WTC11 (cell line): ENCODE measurements at regions not wholly inside any gene's neighbourhood (a gene's known extent, or its start where the extent isn't known, plus 50 kb on each side); places are given as distances from the start of the nearest gene placed in this dataset.

Experiments used
- ATAC-seq: fragments of 200-7000 bp; cut with Tn5 transposase; 2 replicates; pipeline ENCODE4 v1.10.0; 2021; ENCODE audit warnings: mild to moderate bottlenecking, moderate library complexity
- CTCF ChIA-PET: fragments of 300-600 bp; sonication (Branson Sonifier 250); formaldehyde crosslinking; loops from one replicate; lab custom pipeline; 2021; ENCODE audit warnings: antibody characterized with exemption; lab: Charles Lee
- POLR2A ChIA-PET: fragments of 350-600 bp; sonication (Branson Sonifier 250); formaldehyde crosslinking; loops from one replicate; lab custom pipeline; 2021; ENCODE audit warnings: antibody characterized with exemption; lab: Charles Lee
- DNase-seq: peaks from one replicate; pipeline ENCODE4 v3.0.0; 2021; ENCODE audit warnings: low spot score
- H3K27ac Mint-ChIP-seq: 2 replicates; pipeline ENCODE4 v1.8.0; 2021; ENCODE audit warnings: mixed read lengths
- H3K27me3 Mint-ChIP-seq: 2 replicates; pipeline ENCODE4 v1.8.0; 2021; ENCODE audit warnings: low read depth, mild to moderate bottlenecking, moderate library complexity, mixed read lengths
- H3K36me3 Mint-ChIP-seq: 2 replicates; pipeline ENCODE4 v1.8.0; 2021; ENCODE audit warnings: mixed read lengths
- H3K4me1 Mint-ChIP-seq: 2 replicates; pipeline ENCODE4 v1.8.0; 2022; ENCODE audit warnings: mixed read lengths
- H3K4me3 Mint-ChIP-seq: 2 replicates; pipeline ENCODE4 v1.8.0; 2021; ENCODE audit warnings: mild to moderate bottlenecking, moderate library complexity, mixed read lengths
- H3K9me3 Mint-ChIP-seq: 2 replicates; pipeline ENCODE4 v1.8.0; 2021; ENCODE audit warnings: mixed read lengths
- AFF4 ChIP-seq: sonication (generic); formaldehyde crosslinking; IDR thresholded peaks from 2 replicates; pipeline ENCODE4 v1.8.1; 2023; ENCODE audit warnings: mild to moderate bottlenecking, missing genetic modification reagents, borderline replicate concordance
- CREB1 ChIP-seq: sonication (generic); formaldehyde crosslinking; IDR thresholded peaks from 2 replicates; pipeline ENCODE4 v1.8.0; 2023; ENCODE audit warnings: mild to moderate bottlenecking, missing genetic modification reagents
- CTCF ChIP-seq: fragments of 200-600 bp; IDR thresholded peaks from 2 replicates; pipeline ENCODE4 v1.8.0; 2022; ENCODE audit warnings: antibody characterized with exemption
- E2F4 ChIP-seq: sonication (generic); formaldehyde crosslinking; IDR thresholded peaks from 2 replicates; pipeline ENCODE4 v1.8.1; 2022; ENCODE audit warnings: low read depth, mild to moderate bottlenecking, moderate library complexity, missing genetic modification reagents, borderline replicate concordance
- ELF4 ChIP-seq: sonication (generic); formaldehyde crosslinking; IDR thresholded peaks from 2 replicates; pipeline ENCODE4 v1.8.1; 2022; ENCODE audit warnings: low read depth, mild to moderate bottlenecking, moderate library complexity, missing genetic modification reagents
- EMX1 ChIP-seq: fragments of 250-450 bp; sonication (Bioruptor Pico); IDR thresholded peaks from 2 replicates; pipeline ENCODE4 v1.8.0; 2021; ENCODE audit warnings: mild to moderate bottlenecking
- ERG ChIP-seq: fragments of 250-450 bp; sonication (Bioruptor Pico); IDR thresholded peaks from 2 replicates; pipeline ENCODE4 v1.8.0; 2021; ENCODE audit warnings: mild to moderate bottlenecking
- ETV6 ChIP-seq: sonication (generic); formaldehyde crosslinking; IDR thresholded peaks from 2 replicates; pipeline ENCODE4 v1.8.1; 2022; ENCODE audit warnings: mild to moderate bottlenecking, missing genetic modification reagents
- MAX ChIP-seq: sonication (generic); formaldehyde crosslinking; IDR thresholded peaks from 2 replicates; pipeline ENCODE4 v1.8.0; 2022; ENCODE audit warnings: mild to moderate bottlenecking, missing genetic modification reagents
- MYBL2 ChIP-seq: sonication (generic); formaldehyde crosslinking; IDR thresholded peaks from 2 replicates; pipeline ENCODE4 v1.8.1; 2023; ENCODE audit warnings: mild to moderate bottlenecking, moderate library complexity, missing genetic modification reagents
- NFATC4 ChIP-seq: fragments of 250-450 bp; sonication (Bioruptor Pico); IDR thresholded peaks from 2 replicates; pipeline ENCODE4 v1.9.0; 2021; ENCODE audit warnings: mild to moderate bottlenecking
- NFE2L1 ChIP-seq: sonication (generic); formaldehyde crosslinking; IDR thresholded peaks from 2 replicates; pipeline ENCODE4 v1.8.1; 2023; ENCODE audit warnings: missing genetic modification reagents
- NFYB ChIP-seq: sonication (generic); formaldehyde crosslinking; conservative IDR thresholded peaks from 2 replicates; pipeline ENCODE4 v1.8.0; 2022; ENCODE audit warnings: low read depth, missing genetic modification reagents
- NR2C2 ChIP-seq: sonication (generic); formaldehyde crosslinking; IDR thresholded peaks from 2 replicates; pipeline ENCODE4 v1.8.0; 2022; ENCODE audit warnings: mild to moderate bottlenecking, missing genetic modification reagents
- TEAD1 ChIP-seq: sonication (generic); formaldehyde crosslinking; IDR thresholded peaks from 2 replicates; pipeline ENCODE4 v1.8.0; 2022; ENCODE audit warnings: mild to moderate bottlenecking, missing genetic modification reagents
- ZBTB43 ChIP-seq: sonication (generic); formaldehyde crosslinking; IDR thresholded peaks from 2 replicates; pipeline ENCODE4 v1.8.1; 2023; ENCODE audit warnings: mild to moderate bottlenecking, missing genetic modification reagents
- ZMAT4 ChIP-seq: fragments of 250-450 bp; sonication (Bioruptor Pico); IDR thresholded peaks from 2 replicates; pipeline ENCODE4 v1.9.0; 2021; ENCODE audit warnings: mild to moderate bottlenecking
- ZNF138 ChIP-seq: sonication (generic); formaldehyde crosslinking; conservative IDR thresholded peaks from 2 replicates; pipeline ENCODE4 v1.8.1; 2022; ENCODE audit warnings: mild to moderate bottlenecking, moderate library complexity, missing genetic modification reagents
- ZNF263 ChIP-seq: sonication (generic); formaldehyde crosslinking; IDR thresholded peaks from 2 replicates; pipeline ENCODE4 v1.8.1; 2022; ENCODE audit warnings: low read depth, mild to moderate bottlenecking, moderate library complexity, missing genetic modification reagents
- ZNF423 ChIP-seq: fragments of 250-450 bp; sonication (Bioruptor Pico); IDR thresholded peaks from 2 replicates; pipeline ENCODE4 v2.1.2; 2022; ENCODE audit warnings: mild to moderate bottlenecking, moderate library complexity
- ZSCAN18 ChIP-seq: fragments of 250-450 bp; sonication (Bioruptor Pico); IDR thresholded peaks from 2 replicates; pipeline ENCODE4 v2.1.2; 2022; ENCODE audit warnings: mild to moderate bottlenecking, moderate library complexity

- TF ChIP-seq NFYB (CRISPR knock-in tag): no peak
Measured at GRCh38 chr6:74927299-74927698, 278.6 kb downstream of the COL12A1 start (continued).

- peaks cover 4% of the 10 kb centered on the region; the same call in 1 of the 2 replicates for H3K4me1 Mint-ChIP-seq
- H3K27me3 Mint-ChIP-seq: no peaks in the 10 kb centered on the region
- no peaks in the 10 kb centered on the region for H3K36me3 Mint-ChIP-seq
- ChIA-PET POLR2A (no interaction called here), CTCF (no interaction called here)
- H3K4me3 Mint-ChIP-seq: no peak overlapping the region
- no peak for ATAC-seq
- H3K9me3 Mint-ChIP-seq: no peaks in the 10 kb centered on the region
- H3K27ac Mint-ChIP-seq: no peak overlapping the region
- TF ChIP-seq AFF4 (no peak), CREB1 (no peak), NFYB (CRISPR knock-in tag) (no peak), ZNF423 (CRISPR knock-in tag) (no peak), ZSCAN18 (CRISPR knock-in tag) (no peak), TEAD1 (no peak), ZBTB43 (CRISPR knock-in tag) (no peak), NFE2L1 (CRISPR knock-in tag) (no peak), NFATC4 (CRISPR knock-in tag) (no peak)
- TF ChIP-seq, all 79 proteins: peak for 0
- DNase-seq: no peak
Measured at GRCh38 chr6:74925683-74926082, 280.2 kb downstream of the COL12A1 start.

- no peaks in the 10 kb centered on the region for H3K4me1 Mint-ChIP-seq
- no peak overlapping the region for H3K27ac Mint-ChIP-seq
- H3K4me3 Mint-ChIP-seq: no peak overlapping the region
- POLR2A ChIA-PET: no interaction called here
- DNase-seq: no peak
- H3K9me3 Mint-ChIP-seq: no peaks in the 10 kb centered on the region
- CTCF ChIA-PET: no interaction called here
- ATAC-seq: 0 out of 2 replicates have a peak, but pooled peaks have one; percentile 22
- H3K36me3 Mint-ChIP-seq: no peaks in the 10 kb centered on the region
- H3K27me3 Mint-ChIP-seq: no peaks in the 10 kb centered on the region
- TF ChIP-seq TEAD1 (no peak), ZMAT4 (no peak), MAX (CRISPR knock-in tag) (no peak), ELF4 (CRISPR knock-in tag) (no peak), EMX1 (CRISPR knock-in tag) (no peak), NR2C2 (CRISPR knock-in tag) (no peak), MYBL2 (CRISPR knock-in tag) (no peak), ERG (no peak), ETV6 (CRISPR knock-in tag) (no peak), ZSCAN18 (CRISPR knock-in tag) (no peak), ZNF263 (CRISPR knock-in tag) (no peak), E2F4 (CRISPR knock-in tag) (no peak), ZNF138 (CRISPR knock-in tag) (no peak), CREB1 (no peak), CTCF (no peak)
Measured at GRCh38 chr6:74914888-74915287, 291.0 kb downstream of the COL12A1 start.
